ENCODE measurements at regions not wholly inside any gene's neighbourhood (a gene's known extent, or its start where the extent isn't known, plus 50 kb on each side); places are given as distances from the start of the nearest gene placed in this dataset.

DNA sequence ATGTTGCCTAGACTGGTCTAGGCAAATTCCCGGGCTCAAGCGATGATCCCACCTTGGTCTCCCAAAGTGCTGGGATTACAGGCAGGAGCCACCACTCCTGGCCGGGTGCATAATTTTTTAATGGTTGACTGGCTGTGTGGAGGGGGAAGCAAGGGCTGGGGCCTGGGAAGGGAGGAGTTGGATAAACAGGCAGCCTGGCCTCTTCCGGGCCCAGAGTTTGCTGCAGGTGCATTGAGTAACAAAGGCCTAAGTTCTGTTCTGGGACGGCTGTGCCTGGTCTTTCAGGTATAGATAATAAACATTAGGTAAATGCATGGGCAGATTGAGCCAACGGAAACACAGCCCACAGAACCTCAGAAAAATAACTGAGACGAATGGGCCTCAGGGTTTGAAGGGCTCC lies 191.3 kb upstream of the TBX3 start:
- no peak for DNase-seq (ENCODE audit: low read depth in 2 of 2)

GRCh38 chr12:114873656-114874055 lies 189.7 kb upstream of the TBX3 start:
- no peak for DNase-seq (ENCODE audit: low read depth in 2 of 2)

GRCh38 chr12:114868995-114869834 lies 185.2 kb upstream of the TBX3 start:
- DNase-seq (ENCODE audit: low read depth in 2 of 2): no peak

DNA sequence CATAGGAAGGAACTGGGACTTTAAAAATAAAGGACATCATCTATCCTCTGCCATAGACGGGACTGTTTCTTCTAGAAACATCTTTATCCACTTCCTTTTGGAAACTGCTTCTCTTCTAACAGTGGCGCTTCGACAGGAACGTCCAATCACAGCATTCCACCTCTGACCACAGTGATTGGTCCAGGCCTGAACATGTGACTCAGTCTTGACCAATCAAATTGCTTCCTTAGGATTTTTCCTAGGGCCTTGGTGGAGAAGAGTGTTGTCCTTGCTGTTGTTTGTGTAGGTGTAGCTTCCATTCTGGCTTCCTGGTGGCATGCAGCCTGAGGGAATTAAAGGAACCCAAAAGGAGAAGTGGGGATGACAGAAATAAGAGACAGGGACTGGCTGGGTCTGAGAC lies 182.4 kb upstream of the TBX3 start:
- no peak for DNase-seq (ENCODE audit: low read depth in 2 of 2)

GRCh38 chr12:114864837-114865551 lies 181.0 kb upstream of the TBX3 start:
- no peak for DNase-seq (ENCODE audit: low read depth in 2 of 2)

- DNase-seq (ENCODE audit: low read depth in 2 of 2): no peak
Observed at GRCh38 chr12:114863911-114864310, 179.9 kb upstream of the TBX3 start.

- DNase-seq (ENCODE audit: low read depth in 2 of 2): no peak
Observed at GRCh38 chr12:114860969-114861368, 177.0 kb upstream of the TBX3 start.

GRCh38 chr12:114858388-114859146 lies 174.6 kb upstream of the TBX3 start:
- no peak for DNase-seq (ENCODE audit: low read depth in 2 of 2)

DNA sequence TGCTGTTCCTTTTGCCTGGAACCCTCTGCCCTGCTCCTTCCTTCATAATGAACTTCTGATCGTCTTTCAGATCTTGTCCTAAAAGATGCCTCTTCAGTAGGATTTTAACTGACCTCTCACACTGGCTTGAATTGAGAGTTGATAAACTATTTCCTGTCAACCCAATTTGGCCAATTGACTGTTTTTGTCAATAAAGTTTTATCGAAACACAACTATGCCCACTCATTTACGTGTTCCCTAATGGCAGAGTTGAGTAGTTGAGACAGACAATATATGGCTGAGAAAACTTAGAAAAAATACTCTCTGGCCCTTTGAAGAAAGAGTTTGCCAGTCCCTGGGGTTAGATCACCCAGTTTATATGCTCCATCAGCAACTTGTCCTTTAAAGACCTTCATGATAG lies 171.7 kb upstream of the TBX3 start:
- no peak for DNase-seq (ENCODE audit: low read depth in 2 of 2)

DNA sequence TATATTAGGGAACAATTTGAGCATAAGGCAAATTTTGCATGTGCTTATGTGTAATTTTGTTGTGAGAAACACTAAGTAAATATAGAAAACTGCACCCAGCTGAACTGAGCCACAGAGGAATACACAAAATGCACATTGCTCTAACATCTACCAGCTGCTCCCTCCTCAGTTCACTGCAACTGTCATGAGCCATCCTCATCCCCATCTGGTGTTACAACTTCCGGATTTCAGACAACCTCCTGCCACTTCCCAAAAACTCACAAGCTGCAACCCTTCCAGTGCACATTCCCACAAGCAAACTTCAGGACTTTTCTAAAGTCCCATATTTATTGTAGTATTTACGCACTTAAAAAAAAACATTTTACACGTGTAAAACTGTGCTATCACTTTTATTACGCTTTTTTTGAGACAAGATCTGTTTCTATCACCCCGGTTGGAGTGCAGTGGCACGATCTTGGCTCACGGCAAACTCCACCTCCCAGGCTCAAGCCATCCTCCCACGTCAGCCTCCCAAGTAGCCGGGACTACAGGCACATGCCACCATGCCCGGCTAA lies 169.1 kb upstream of the TBX3 start:
- DNase-seq (ENCODE audit: low read depth in 2 of 2): no peak

GRCh38 chr12:114851981-114852380 lies 168.0 kb upstream of the TBX3 start:
- DNase-seq (ENCODE audit: low read depth in 2 of 2): no peak

GRCh38 chr12:114850661-114851275 lies 166.8 kb upstream of the TBX3 start:
- no peak for DNase-seq (ENCODE audit: low read depth in 2 of 2)

DNA sequence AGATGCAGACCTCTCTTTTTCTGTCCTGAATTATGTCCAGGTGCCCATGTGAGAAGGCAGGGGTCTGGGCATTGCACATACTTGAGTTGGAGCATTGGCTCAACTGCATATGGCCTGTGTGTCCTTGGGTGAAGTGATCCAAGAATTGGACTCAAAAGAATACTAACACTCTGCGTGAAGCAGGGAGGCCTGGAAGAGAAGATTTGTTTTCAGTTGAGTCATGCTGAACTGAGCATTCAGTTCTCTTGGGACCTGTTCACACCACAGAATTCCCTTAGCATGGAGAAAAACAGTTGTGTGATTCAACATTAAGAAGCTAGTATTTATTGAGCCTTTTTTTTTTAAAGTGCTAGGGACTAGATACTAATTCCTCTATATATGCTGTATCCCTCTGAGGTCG lies 164.7 kb upstream of the TBX3 start:
- no peak for DNase-seq (ENCODE audit: low read depth in 2 of 2)

GRCh38 chr12:114847441-114848035 lies 163.6 kb upstream of the TBX3 start:
- DNase-seq (ENCODE audit: low read depth in 2 of 2): no peak

- no peak for DNase-seq (ENCODE audit: low read depth in 2 of 2)
Observed at GRCh38 chr12:114846771-114847170, 162.8 kb upstream of the TBX3 start.

- no peak for DNase-seq (ENCODE audit: low read depth in 2 of 2)
Observed at GRCh38 chr12:114841557-114842251, 157.7 kb upstream of the TBX3 start.

DNA sequence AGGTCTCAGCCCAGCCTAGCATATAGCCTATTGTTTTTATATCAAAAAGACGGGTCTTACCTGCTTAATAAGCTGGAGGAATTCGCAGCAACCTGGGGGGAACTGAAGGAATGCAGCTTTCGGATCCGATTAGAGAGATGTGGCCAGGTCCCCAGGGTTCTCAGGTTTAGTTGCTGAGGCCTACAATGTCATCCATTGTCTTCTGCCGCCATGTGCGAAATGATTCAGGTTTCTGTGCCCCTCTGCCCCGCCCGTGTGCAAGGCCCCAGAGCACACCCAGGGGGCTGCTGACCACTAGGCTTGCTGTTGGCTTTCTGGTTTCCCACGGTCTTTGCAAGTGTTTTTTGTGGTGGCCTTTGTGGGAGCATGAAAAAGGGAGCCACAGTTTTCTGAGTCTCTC lies 154.5 kb upstream of the TBX3 start:
- DNase-seq (ENCODE audit: low read depth in 2 of 2): no peak

- no peak for DNase-seq (ENCODE audit: low read depth in 2 of 2)
Observed at GRCh38 chr12:114836609-114837008, 152.6 kb upstream of the TBX3 start.

- no peak for DNase-seq (ENCODE audit: low read depth in 2 of 2)
Observed at GRCh38 chr12:114835031-114835430, 151.1 kb upstream of the TBX3 start.

DNA sequence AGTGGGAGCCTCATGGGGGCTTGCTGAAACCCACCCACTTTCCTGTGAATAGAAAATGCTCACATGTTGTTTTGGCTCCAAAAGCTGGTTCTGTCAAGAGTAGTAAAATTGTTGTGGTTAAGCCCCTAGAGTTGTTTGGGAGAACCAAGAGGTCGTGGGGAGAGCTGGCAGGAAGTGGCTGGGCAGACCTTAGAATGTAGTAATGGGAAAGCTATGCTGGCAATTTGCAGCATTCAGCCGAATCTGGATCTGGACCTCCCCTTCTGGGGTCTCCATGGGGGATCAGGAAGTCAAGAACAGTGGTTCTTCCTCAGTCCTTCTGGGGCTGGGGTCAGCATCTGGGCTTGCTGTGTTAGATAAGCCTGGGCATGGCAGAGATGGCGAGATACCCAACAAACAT lies 150.6 kb upstream of the TBX3 start:
- no peak for DNase-seq (ENCODE audit: low read depth in 2 of 2)

DNA sequence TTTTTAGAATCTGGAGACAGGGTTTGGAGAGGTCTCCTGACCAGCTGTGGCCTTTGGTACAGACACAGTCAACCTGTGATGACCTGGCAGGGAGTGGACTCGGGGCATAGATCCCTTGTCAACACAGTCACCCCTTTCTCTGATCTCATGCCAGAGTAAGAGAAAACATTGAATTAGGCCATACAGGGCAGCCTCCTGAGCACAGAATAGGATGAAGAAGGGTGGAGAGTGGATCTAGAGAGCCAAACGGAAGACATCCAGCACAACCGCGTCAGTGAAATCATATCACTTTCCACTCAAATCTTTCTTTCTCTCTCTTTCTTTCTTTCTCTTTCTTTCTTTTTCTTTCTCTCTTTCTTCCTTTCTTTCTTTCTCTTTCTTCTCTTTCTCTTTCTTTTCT lies 145.9 kb upstream of the TBX3 start:
- no peak for DNase-seq (ENCODE audit: low read depth in 2 of 2)
